Breast epithelium (tissue), 4 donors: ENCODE measurements at regions not wholly inside any gene's neighbourhood (a gene's known extent, or its start where the extent isn't known, plus 50 kb on each side); places are given as distances from the start of the nearest gene placed in this dataset.

Source experiments
- DNase-seq, 2 donors: peaks; one replicate each; pipeline ENCODE4 v3.0.0-alpha.2; 2019; ENCODE audit warnings: low spot score in 2 of 2
- H3K27ac ChIP-seq, 2 donors: fragments of 200-600 bp; sonication (generic) in 1 of 2; one replicate each; pipeline ENCODE4 v1.5.1; 2016 to 2019; ENCODE audit warnings: mild to moderate bottlenecking in 1 of 2
- H3K27me3 ChIP-seq, 2 donors: fragments of 200-600 bp; sonication (generic) in 1 of 2; one replicate each; pipeline versions ENCODE4 v1.5.1 to v1.6.0; 2017 to 2019; ENCODE audit warnings: control low read depth in 1 of 2, mild to moderate bottlenecking in 1 of 2
- H3K36me3 ChIP-seq: fragments of 200-600 bp; one replicate; pipeline ENCODE4 v1.5.1; 2019
- H3K4me1 ChIP-seq, 2 donors: fragments of 200-600 bp; sonication (generic); one replicate each; pipeline ENCODE4 v1.5.1; 2016 to 2019; ENCODE audit warnings: control low read depth in 1 of 2
- H3K4me3 ChIP-seq, 3 donors: fragments of 200-600 bp; sonication (generic); 1 replicate in 2 of 3; 2 replicates in 1 of 3; pipeline ENCODE4 v1.5.1; 2016 to 2019; ENCODE audit warnings: mild to moderate bottlenecking in 3 of 3, moderate library complexity in 2 of 3
- H3K9me3 ChIP-seq, 2 donors: fragments of 200-600 bp; sonication (generic) in 1 of 2; one replicate each; pipeline ENCODE4 v1.5.1; 2016 to 2019; ENCODE audit warnings: control low read depth in 1 of 2
- POLR2A ChIP-seq: fragments of 450-650 bp; IDR thresholded peaks from one replicate; pipeline ENCODE4 v1.6.1; 2016; ENCODE audit warnings: antibody characterized with exemption, mild to moderate bottlenecking, moderate library complexity
- POLR2AphosphoS5 ChIP-seq, 3 donors: sonication (generic); formaldehyde crosslinking; IDR thresholded peaks; one replicate each; pipeline ENCODE4 v1.6.1; 2017; ENCODE audit warnings: antibody characterized with exemption in 3 of 3
- intact Hi-C: fragments of 100-400 bp; cut with DNase I; formaldehyde crosslinking; loops from one replicate; pipeline ENCODE4 v1.15.1; 2023; ENCODE audit warnings: low total_unique reads
- TF ChIP-seq, protein P1 (sequence below), 3 donors: fragments of 450-650 bp; IDR thresholded peaks; one replicate each; pipeline ENCODE4 v1.5.1; 2016 to 2017; ENCODE audit warnings: antibody characterized with exemption in 3 of 3, mild to moderate bottlenecking in 3 of 3, moderate library complexity in 3 of 3

GRCh38 chr5:166102947-166103346 is 2188.5 kb upstream of the WWC1 start:
- peaks cover 5 to 17% of the 10 kb centered on the region in 2 donors for H3K9me3 ChIP-seq
- no peak overlapping the region for H3K4me3 ChIP-seq
- no peaks in the 10 kb centered on the region for H3K4me1 ChIP-seq
- no peak for DNase-seq
- no peaks in the 10 kb centered on the region for H3K36me3 ChIP-seq
- H3K27me3 ChIP-seq, result no peaks in the 10 kb centered on the region
- TF ChIP-seq POLR2A (no peak), POLR2AphosphoS5 (IDR thresholded peaks at IDR 0.05) (no peak)
- TF ChIP-seq, protein P1, sequence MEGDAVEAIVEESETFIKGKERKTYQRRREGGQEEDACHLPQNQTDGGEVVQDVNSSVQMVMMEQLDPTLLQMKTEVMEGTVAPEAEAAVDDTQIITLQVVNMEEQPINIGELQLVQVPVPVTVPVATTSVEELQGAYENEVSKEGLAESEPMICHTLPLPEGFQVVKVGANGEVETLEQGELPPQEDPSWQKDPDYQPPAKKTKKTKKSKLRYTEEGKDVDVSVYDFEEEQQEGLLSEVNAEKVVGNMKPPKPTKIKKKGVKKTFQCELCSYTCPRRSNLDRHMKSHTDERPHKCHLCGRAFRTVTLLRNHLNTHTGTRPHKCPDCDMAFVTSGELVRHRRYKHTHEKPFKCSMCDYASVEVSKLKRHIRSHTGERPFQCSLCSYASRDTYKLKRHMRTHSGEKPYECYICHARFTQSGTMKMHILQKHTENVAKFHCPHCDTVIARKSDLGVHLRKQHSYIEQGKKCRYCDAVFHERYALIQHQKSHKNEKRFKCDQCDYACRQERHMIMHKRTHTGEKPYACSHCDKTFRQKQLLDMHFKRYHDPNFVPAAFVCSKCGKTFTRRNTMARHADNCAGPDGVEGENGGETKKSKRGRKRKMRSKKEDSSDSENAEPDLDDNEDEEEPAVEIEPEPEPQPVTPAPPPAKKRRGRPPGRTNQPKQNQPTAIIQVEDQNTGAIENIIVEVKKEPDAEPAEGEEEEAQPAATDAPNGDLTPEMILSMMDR (IDR thresholded peaks at IDR 0.05), result no peak
- H3K27ac ChIP-seq, result no peak overlapping the region
- intact Hi-C loops, result no loop called here

- DNase-seq, result no peak
- Histone ChIP-seq H3K4me3 (no peak overlapping the region), H3K36me3 (no peaks in the 10 kb centered on the region), H3K27ac (no peak overlapping the region), H3K4me1 (no peaks in the 10 kb centered on the region), H3K9me3 (no peaks in the 10 kb centered on the region), H3K27me3 (no peaks in the 10 kb centered on the region)
- TF ChIP-seq, protein P1 (IDR thresholded peaks at IDR 0.05), result no peak
- TF ChIP-seq POLR2A (no peak), POLR2AphosphoS5 (IDR thresholded peaks at IDR 0.05) (no peak)
- intact Hi-C loops, result no loop called here
Observed at GRCh38 chr5:166111021-166111420, 2180.4 kb upstream of the WWC1 start.

DNA sequence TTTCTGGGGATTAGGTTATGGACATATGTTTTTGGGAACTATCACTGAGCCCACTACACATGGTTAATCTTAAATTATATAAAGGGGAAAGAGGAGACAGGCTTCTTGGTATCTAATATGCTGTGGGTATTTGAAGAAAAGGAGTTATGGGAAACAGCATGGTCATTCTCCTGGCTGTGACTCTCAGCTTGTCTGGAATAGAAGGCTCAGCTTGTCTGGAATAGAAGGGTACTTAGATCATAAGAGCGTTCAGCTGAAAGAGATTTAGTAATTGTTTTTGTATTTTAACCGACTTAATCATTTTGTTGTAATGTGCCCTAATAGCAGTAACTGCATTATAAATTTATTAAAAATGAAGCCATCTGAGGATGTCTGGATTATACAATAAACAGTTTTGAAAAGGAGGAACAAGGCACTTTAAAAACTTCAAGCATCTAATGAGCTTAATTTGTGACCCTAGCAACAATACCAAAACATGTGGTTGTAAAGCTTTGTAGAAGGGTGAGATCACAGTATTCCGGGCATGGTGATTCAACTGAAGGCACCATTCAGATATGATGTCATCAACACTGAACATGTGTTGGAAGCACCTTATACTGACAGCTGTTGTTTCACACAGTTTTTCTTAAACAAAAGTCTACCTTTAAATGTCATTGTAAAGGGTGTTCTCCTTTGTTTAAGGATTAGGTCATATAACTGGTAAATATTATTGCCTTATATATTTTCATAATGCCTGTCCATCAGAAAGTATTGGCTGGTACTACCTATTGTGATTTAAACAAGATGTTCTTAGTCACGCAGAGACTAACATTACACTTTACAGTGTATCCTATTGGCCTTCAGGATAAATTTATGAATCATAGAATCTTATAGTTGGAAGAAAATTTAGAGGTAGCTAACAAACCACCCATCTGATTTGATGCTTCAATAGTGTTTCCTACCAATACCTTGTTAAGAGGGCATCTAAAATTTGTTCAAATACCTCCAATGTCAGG is 2174.1 kb upstream of the WWC1 start:
- Histone ChIP-seq H3K4me3 (no peak overlapping the region), H3K27ac (no peak overlapping the region), H3K4me1 (no peaks in the 10 kb centered on the region), H3K36me3 (no peaks in the 10 kb centered on the region), H3K9me3 (no peaks in the 10 kb centered on the region), H3K27me3 (no peaks in the 10 kb centered on the region)
- intact Hi-C loops, result no loop called here
- no peak for TF ChIP-seq POLR2A
- no peak for DNase-seq

DNA sequence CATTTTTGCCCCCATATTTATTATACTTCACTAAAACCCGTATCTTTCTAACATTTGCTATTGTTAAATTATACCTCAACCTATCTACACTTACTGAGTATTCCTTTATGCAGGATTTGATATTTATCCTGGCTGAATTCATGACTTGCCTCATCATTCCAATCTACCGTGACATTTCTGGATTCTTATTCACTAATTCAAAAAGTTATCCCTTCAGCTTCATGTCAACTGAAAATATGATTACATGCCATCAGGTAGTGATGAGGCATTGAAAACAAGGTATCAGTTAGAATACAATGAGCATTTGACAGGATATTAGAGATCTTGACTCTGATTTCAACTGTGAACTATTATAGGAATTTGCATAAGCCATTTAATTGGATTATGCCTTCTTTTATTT is 2171.9 kb upstream of the WWC1 start:
- Histone ChIP-seq H3K27ac (no peak overlapping the region), H3K4me1 (no peaks in the 10 kb centered on the region), H3K36me3 (no peaks in the 10 kb centered on the region), H3K9me3 (no peaks in the 10 kb centered on the region), H3K27me3 (no peaks in the 10 kb centered on the region), H3K4me3 (no peak overlapping the region)
- no peak for DNase-seq
- TF ChIP-seq, protein P1 (IDR thresholded peaks at IDR 0.05), result no peak
- TF ChIP-seq POLR2A (no peak), POLR2AphosphoS5 (IDR thresholded peaks at IDR 0.05) (no peak)
- intact Hi-C loops, result no loop called here

DNA sequence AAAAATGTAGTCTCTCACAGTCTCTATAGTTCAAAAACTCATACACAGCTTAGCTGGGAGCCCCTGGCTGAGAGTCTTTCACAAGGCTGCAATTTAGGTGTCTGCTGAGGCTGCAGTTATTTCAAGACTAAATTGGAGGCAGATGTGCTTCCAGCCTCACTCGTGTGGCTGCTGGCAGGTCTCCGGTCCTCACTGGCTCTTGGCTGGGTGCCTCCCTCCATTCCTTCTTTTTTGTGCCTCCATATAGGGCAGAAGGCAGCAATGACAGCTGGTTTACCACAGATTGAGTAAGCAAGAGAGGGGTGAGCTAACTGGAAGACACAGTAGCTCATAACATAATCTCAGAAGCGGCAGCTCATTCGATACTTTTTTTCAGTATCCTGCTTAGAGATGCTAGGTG is 2167.7 kb upstream of the WWC1 start:
- Histone ChIP-seq H3K27me3 (no peaks in the 10 kb centered on the region), H3K9me3 (no peaks in the 10 kb centered on the region), H3K36me3 (no peaks in the 10 kb centered on the region), H3K4me1 (no peaks in the 10 kb centered on the region), H3K27ac (no peak overlapping the region), H3K4me3 (no peak overlapping the region)
- TF ChIP-seq POLR2AphosphoS5 (IDR thresholded peaks at IDR 0.05) (no peak), POLR2A (no peak)
- TF ChIP-seq, protein P1 (IDR thresholded peaks at IDR 0.05), result no peak
- no peak for DNase-seq
- intact Hi-C loops, result no loop called here
